PC-9 (cell line): ENCODE measurements at regions not wholly inside any gene's neighbourhood (a gene's known extent, or its start where the extent isn't known, plus 50 kb on each side); places are given as distances from the start of the nearest gene placed in this dataset.
"Not testable (repeated sequence)": the region's sequence is repeated elsewhere in the genome, so short reads cannot be mapped to it uniquely, and the experiment has no call there.

Source experiments
- BruUV-seq: library from RNA; stranded (reverse); fragments of 400-500 nt; replicated peaks from 2 replicates; lab custom pipeline; 2021; lab: Mats Ljungman, UMichigan
- CTCF ChIA-PET: fragments of 300-600 bp; sonication (Branson Sonifier 250); formaldehyde crosslinking; loops from one replicate; lab custom pipeline; 2022; ENCODE audit warnings: antibody characterized with exemption; lab: Charles Lee
- POLR2A ChIA-PET: fragments of 300-600 bp; sonication (Branson Sonifier 250); formaldehyde crosslinking; loops from one replicate; lab custom pipeline; 2022; ENCODE audit warnings: antibody characterized with exemption; ENCODE audit not compliant: unreplicated experiment; lab: Charles Lee
- DNase-seq, 2 experiments: peaks; one replicate each; pipeline versions ENCODE4 v3.0.0 to v3.0.0-alpha.2; 2015 to 2022; ENCODE audit warnings: mixed read lengths in 1 of 2
- H2AFZ ChIP-seq: fragments of 200-600 bp; sonication (generic); 2 replicates; pipeline ENCODE4 v1.8.1; 2017; ENCODE audit warnings: antibody characterized with exemption
- H3F3A ChIP-seq: fragments of 200-600 bp; sonication (generic); 2 replicates; pipeline ENCODE4 v1.8.1; 2017; ENCODE audit warnings: antibody characterized with exemption, mild to moderate bottlenecking, low read depth; ENCODE audit not compliant: insufficient read depth
- H3K27ac ChIP-seq: fragments of 200-600 bp; sonication (generic); 2 replicates; pipeline ENCODE4 v1.6.1; 2016; ENCODE audit warnings: mixed run types
- H3K27me3 ChIP-seq: fragments of 200-600 bp; sonication (generic); 2 replicates; pipeline ENCODE4 v1.6.1; 2016; ENCODE audit warnings: low read depth, mixed run types; ENCODE audit not compliant: insufficient read depth
- H3K36me3 ChIP-seq: fragments of 200-600 bp; sonication (generic); 2 replicates; pipeline ENCODE4 v1.6.1; 2016; ENCODE audit warnings: low read depth, mixed run types
- H3K4me1 ChIP-seq: fragments of 200-600 bp; sonication (generic); replicated peaks from 2 replicates; pipeline ENCODE4 v1.6.1; 2016; ENCODE audit warnings: mixed run types; ENCODE audit not compliant: insufficient read depth
- H3K4me2 ChIP-seq: fragments of 200-600 bp; sonication (generic); 2 replicates; pipeline ENCODE4 v1.6.1; 2017; ENCODE audit warnings: mixed run types
- H3K4me3 ChIP-seq: fragments of 200-600 bp; sonication (generic); 2 replicates; pipeline ENCODE4 v1.6.1; 2016; ENCODE audit warnings: mixed run types
- H3K79me2 ChIP-seq: fragments of 200-600 bp; sonication (generic); 2 replicates; pipeline ENCODE4 v1.6.1; 2017; ENCODE audit warnings: low read depth, mixed run types
- H3K9me2 ChIP-seq: fragments of 200-600 bp; sonication (generic); 2 replicates; pipeline ENCODE4 v1.8.1; 2017; ENCODE audit warnings: mild to moderate bottlenecking; ENCODE audit not compliant: insufficient read depth
- H3K9me3 ChIP-seq: fragments of 200-600 bp; sonication (generic); 2 replicates; pipeline ENCODE4 v1.8.1; 2016; ENCODE audit warnings: low read depth; ENCODE audit not compliant: insufficient read depth
- H4K20me1 ChIP-seq: fragments of 200-600 bp; sonication (generic); 2 replicates; pipeline ENCODE4 v1.8.1; 2017; ENCODE audit not compliant: insufficient read depth
- CTCF ChIP-seq: fragments of 200-600 bp; sonication (generic); conservative IDR thresholded peaks from 2 replicates; pipeline ENCODE4 v1.6.1; 2017; ENCODE audit warnings: mixed run types, antibody characterized with exemption, mild to moderate bottlenecking, moderate library complexity
- EZH2 ChIP-seq: fragments of 200-600 bp; sonication (generic); IDR thresholded peaks from 2 replicates; pipeline ENCODE4 v1.8.0; 2017; ENCODE audit warnings: antibody characterized with exemption, low read depth
- intact Hi-C: fragments of 100-400 bp; cut with micrococcal nuclease; formaldehyde crosslinking; loops from one replicate; pipeline ENCODE4 v1.10.0; 2022; ENCODE audit not compliant: unreplicated experiment

- DNase-seq, result no peak
These were observed 508.5 kb downstream of the PID1 start for GRCh38 chr2:228762565-228762964.

GRCh38 chr2:228755661-228756060 lies 515.4 kb downstream of the PID1 start:
- BruUV-seq, H3K27ac ChIP-seq, H3K4me2 ChIP-seq, CTCF ChIA-PET, H4K20me1 ChIP-seq, DNase-seq, intact Hi-C loops, H3K4me1 ChIP-seq, H3K9me3 ChIP-seq, H3K4me3 ChIP-seq, H3K9me2 ChIP-seq, H3F3A ChIP-seq, H3K27me3 ChIP-seq, H3K79me2 ChIP-seq, H3K36me3 ChIP-seq, H2AFZ ChIP-seq, POLR2A ChIA-PET: not testable (repeated sequence)

More at GRCh38 chr2:228762565-228762964, 508.5 kb downstream of the PID1 start:
- Histone ChIP-seq H3K79me2 (no peaks in the 10 kb centered on the region), H3K27ac (no peak overlapping the region), H4K20me1 (no peaks in the 10 kb centered on the region), H3K36me3 (no peaks in the 10 kb centered on the region), H3K4me3 (no peak overlapping the region), H3F3A (no peaks in the 10 kb centered on the region), H3K4me2 (no peak overlapping the region), H3K9me2 (no peaks in the 10 kb centered on the region), H3K4me1 (no peaks in the 10 kb centered on the region), H2AFZ (no peak overlapping the region), H3K27me3 (no peaks in the 10 kb centered on the region), H3K9me3 (no peaks in the 10 kb centered on the region)
- BruUV-seq, result no TSS peak
- intact Hi-C loops, result no loop called here
- TF ChIP-seq EZH2, result no peak
- no peak for TF ChIP-seq CTCF
- POLR2A ChIA-PET, result no interaction called here
- CTCF ChIA-PET, result no interaction called here

- no peaks in the 10 kb centered on the region for H3K9me3 ChIP-seq
- H4K20me1 ChIP-seq, result no peaks in the 10 kb centered on the region
- H3K4me1 ChIP-seq, result no peaks in the 10 kb centered on the region
- H2AFZ ChIP-seq, result no peak overlapping the region
- CTCF ChIA-PET, result no interaction called here
- BruUV-seq, result no TSS peak
- no peaks in the 10 kb centered on the region for H3K36me3 ChIP-seq
- no peaks in the 10 kb centered on the region; the same call in 1 of the 2 replicates for H3K9me2 ChIP-seq
- intact Hi-C loops, result no loop called here
- TF ChIP-seq CTCF, result no peak
- no peak for TF ChIP-seq EZH2
- H3K27ac ChIP-seq, result no peak overlapping the region
- DNase-seq, result no peak
- H3K4me3 ChIP-seq, result no peak overlapping the region
- H3K4me2 ChIP-seq, result no peak overlapping the region
- H3K27me3 ChIP-seq, result 0 out of 2 replicates have a peak, but pooled peaks cover 5% of the 10 kb centered on the region
- no peaks in the 10 kb centered on the region for H3F3A ChIP-seq
- POLR2A ChIA-PET, result no interaction called here
- no peaks in the 10 kb centered on the region for H3K79me2 ChIP-seq
These were observed 523.6 kb downstream of the PID1 start for GRCh38 chr2:228747483-228747882.

- Histone ChIP-seq H3K9me3 (no peaks in the 10 kb centered on the region), H3K27me3 (no peaks in the 10 kb centered on the region), H3K4me2 (no peak overlapping the region), H2AFZ (no peak overlapping the region), H3K4me1 (no peaks in the 10 kb centered on the region), H3F3A (no peaks in the 10 kb centered on the region), H3K4me3 (no peak overlapping the region), H4K20me1 (no peaks in the 10 kb centered on the region), H3K9me2 (no peaks in the 10 kb centered on the region), H3K36me3 (no peaks in the 10 kb centered on the region), H3K27ac (no peak overlapping the region), H3K79me2 (no peaks in the 10 kb centered on the region)
- no peak for DNase-seq
- ChIA-PET CTCF (no interaction called here), POLR2A (no interaction called here)
- BruUV-seq, result no TSS peak
- TF ChIP-seq EZH2, result no peak
- TF ChIP-seq CTCF, result no peak
- intact Hi-C loops, result no loop called here
These were observed 532.3 kb downstream of the PID1 start for GRCh38 chr2:228738671-228739380.
